NCI-H1694 treated with DMSO at 0.1 percent for 48 hours (cell line): ENCODE measurements at regions not wholly inside any gene's neighbourhood (a gene's known extent, or its start where the extent isn't known, plus 50 kb on each side); places are given as distances from the start of the nearest gene placed in this dataset.
"Not testable (repeated sequence)": the region's sequence is repeated elsewhere in the genome, so short reads cannot be mapped to it uniquely, and the experiment has no call there.

Experiments used
- DNase-seq: peaks from one replicate; lab custom pipeline; 2025; lab: John Stamatoyannopoulos, UW

GRCh38 chr6:16039892-16040627 is 88.8 kb upstream of the MYLIP start:
- not testable (repeated sequence) for DNase-seq

DNA sequence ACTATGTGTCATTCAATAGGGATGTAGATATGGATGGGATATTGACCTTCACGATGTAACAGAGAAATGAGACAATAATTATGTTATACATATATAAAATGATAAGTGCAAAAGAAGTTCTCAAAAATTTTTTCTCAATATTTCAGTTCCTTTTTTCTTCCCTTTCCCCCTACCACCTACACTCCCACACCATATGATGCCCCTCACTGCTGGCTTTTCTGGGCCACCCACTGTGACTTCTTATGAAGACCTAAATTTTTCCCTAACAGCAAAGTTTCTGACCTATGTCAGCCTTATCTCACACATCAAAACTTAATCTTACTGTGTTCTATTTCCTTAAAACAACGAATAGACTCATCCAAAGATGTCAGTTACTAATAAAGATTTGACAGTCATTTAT is 89.9 kb upstream of the MYLIP start:
- DNase-seq, result no peak

GRCh38 chr6:16035488-16036080 is 93.3 kb upstream of the MYLIP start:
- DNase-seq, result no peak

- DNase-seq, result no peak
Observed at GRCh38 chr6:16033214-16033613, 95.7 kb upstream of the MYLIP start.

DNA sequence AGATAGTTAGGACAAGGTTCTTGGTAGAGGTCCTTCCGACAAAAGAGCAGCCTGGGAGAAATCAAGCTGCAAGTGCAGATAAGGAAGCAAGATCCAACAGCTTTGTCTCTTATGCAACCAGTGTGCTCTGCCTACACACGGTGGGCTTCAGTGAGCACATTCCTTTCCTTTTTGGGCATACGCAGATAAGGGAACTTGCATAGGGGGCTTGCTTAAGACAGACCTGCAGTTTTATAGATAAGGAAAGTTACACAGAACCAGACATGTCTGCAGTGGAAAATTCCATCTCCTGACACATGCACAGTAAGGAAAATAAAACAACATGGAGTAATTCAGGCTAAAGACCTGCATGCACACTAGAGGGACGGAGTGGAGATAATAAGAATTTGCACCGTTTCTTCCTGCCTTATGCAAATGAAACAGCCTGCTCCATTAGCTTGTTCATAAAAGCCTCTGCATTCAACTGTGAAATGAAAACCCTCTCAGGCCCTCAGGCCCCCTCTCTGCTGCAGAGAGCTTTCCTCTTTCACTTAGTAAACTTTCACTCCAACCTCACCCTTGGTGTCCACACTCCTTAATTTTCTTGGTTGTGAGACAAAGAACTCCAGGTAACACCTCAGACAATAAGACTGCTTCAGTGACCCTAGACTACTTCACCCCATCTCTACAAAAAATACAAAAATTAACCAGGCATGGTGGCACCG is 97.5 kb upstream of the MYLIP start:
- DNase-seq, result no peak

GRCh38 chr6:16028966-16029365 is 99.9 kb upstream of the MYLIP start:
- no peak for DNase-seq

DNA sequence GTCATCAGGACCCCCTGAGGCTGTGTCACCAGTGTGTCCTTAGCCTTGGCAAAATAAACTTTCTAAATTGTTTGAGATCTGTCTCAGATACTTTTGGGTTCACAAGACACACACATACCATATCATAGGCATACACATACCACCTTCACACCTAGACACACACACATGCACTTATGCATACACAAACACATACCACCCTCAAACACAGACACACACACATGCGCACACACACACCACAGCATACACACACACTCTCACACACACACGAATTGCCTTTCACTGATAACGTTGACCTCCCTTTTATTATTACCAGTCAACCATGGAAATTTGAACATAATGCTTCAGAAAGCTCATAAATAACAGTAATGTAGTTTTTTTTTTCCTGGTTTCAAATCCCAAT is 108.6 kb upstream of the MYLIP start:
- DNase-seq, result no peak

- peak; percentile 4 for DNase-seq
Observed at GRCh38 chr6:16019462-16019861, 109.4 kb upstream of the MYLIP start.

DNA sequence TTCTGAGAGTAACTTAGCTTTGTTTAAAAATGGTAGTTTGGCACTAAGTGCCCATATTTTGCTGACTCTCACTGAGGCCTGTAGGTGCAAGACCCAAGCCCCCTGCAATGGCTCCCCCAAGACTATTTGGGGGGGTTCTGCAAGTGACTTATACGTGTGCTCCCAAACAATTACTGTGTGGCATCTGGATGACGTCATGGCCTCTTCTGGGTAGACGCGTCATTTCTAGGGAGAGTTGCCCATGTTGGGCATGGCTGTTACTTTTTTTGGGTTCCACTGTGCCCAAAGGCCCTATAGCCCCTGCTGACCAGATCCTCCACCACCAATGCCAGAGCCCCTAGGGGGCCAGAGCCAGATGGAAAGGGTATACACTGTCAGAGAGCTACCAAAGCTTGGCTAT is 110.3 kb upstream of the MYLIP start:
- no peak for DNase-seq

- DNase-seq, result not testable (repeated sequence)
Observed at GRCh38 chr6:16014325-16014724, 114.6 kb upstream of the MYLIP start.

DNA sequence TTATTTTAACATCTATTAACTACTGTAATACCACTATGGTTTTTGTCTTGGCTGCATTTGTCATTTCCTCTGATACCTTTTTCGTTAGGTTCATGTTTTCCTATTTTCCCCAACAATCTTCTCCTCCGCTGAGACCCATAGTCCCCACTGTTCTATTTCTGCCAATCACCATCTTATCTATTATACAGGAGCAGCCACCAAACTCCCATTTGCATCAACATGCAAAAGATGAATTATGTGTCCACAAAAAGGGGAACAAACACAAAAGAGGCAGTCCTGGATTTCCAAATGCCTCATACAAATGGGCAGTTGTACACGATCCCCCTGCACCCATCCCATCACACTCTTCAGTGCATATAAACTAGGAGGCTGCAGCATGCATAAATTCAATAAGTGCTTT is 121.7 kb upstream of the MYLIP start:
- DNase-seq, result no peak

DNA sequence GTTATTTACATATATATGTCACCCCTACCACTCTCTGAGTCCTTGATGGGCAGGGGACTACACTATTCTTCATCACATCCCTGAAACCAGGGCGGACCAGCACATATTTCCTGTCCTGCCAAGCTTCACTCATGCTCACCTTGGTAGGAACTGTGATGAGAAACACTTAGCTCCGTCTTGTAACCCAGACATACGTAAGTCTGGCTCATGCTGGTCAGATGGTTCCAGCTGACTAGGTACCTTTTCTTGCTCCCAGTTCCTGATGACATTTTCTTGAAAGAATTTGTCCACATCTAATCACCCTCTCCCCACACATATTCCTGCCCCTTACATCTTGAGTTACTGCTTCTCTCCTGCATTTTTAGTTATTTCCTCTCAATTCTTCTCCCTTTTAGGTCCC is 122.2 kb upstream of the MYLIP start:
- DNase-seq, result no peak

- DNase-seq, result no peak
Observed at GRCh38 chr6:16004934-16005679, 123.8 kb upstream of the MYLIP start.

DNA sequence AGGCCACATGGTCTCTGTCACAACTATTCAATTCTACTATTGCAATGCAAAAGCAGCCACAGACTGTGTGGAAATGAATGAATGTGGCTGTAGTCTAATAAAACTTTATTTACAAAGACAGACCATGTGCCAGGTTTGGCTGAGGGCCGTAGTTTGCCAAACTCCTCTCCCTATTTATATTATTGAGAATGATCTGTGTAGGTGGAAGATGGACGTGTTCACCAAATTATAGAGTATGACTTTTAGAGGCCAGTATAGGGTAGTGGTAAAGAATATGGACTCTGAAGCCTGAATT is 125.7 kb upstream of the MYLIP start:
- no peak for DNase-seq

GRCh38 chr6:16002332-16003196 is 126.3 kb upstream of the MYLIP start:
- DNase-seq, result no peak

DNA sequence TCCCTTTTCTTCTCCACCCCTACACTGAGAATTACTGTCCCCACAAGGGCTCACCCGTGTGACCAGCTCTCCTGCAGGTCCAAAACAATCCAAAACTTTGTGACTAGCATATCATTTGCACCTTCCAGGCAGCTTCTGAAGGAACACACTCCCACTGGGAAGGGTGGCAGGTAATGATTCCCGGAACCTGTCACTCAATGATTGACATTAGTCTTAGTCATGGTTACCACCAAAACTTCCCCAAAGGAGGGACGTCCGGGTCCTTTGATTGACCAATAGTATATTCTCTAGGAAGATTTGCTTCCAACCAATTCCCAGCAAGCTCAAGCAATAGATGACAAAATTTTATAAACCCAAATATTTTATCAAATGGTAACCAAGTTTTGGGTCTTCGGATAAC is 127.7 kb upstream of the MYLIP start:
- DNase-seq, result no peak

GRCh38 chr6:15999201-15999600 is 129.7 kb upstream of the MYLIP start:
- DNase-seq, result no peak

- no peak for DNase-seq
Observed at GRCh38 chr6:15997586-15998388, 131.1 kb upstream of the MYLIP start.

DNA sequence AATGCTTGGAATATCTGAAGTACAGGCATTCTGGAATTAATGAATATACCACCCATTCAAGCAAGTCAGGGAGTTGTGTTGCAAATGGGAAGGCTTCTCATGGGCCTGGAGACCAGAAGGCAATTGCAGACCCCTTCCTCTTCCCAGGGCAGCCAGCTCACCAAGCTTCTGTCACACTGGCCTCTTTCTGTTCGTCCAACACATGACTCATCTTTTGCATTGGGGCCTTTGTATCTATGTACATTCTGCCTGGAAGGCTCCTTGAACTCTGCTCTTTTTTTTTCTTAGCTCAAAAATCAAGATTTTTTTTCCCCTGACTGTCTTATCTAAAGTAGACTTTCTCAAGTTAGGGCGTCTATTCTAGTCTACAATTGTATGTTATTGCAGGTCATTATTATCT is 132.9 kb upstream of the MYLIP start:
- DNase-seq, result no peak

DNA sequence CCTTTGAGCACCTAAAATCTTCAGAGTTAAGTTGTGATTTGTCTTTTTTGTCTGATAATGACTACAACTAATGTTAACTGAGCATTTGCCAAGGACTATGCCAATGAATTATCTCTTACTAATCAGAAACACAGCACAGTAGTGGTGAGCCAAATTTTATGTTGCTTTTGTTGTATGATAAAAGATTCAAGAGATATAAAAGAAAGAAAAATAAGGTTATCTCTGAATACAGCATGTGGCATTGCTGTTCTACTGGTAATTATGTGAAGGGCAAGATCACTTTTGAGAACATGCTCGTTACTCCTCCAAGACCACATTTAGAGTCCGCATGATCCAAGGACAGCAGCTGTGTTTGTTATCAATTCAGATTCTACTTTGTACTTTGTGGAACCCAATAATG is 133.4 kb upstream of the MYLIP start:
- no peak for DNase-seq

DNA sequence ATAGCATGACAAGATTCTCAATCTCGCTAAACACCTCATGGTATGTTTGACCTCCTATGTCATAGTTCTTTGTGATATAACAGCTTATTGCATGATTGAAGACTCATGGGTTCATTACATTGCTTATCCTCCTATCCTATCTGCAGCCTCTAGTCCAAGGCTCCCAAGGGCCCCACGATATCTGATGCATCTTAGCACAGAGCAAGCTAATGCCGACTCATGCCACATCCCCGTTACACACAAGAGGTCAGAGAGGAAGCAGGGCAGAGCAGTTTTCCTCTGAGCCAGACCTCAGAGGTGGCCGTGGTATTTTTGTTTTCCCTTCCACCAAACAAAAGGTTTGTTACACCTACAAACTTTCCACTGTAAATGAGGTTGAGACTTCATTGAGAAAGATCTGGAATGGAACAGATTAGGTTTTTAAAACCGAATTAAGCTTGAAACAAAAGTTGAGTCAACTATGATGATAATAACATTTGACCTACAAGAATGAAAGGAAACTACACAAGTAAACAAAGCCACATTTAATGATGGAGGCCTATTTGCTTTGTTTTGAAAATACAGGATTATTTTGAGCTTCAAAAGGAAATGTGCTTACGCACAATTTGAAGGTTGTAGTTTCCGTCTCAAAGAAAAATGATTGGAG is 133.9 kb upstream of the MYLIP start:
- no peak for DNase-seq
